Fibroblast of skin of left biceps (primary cell): ENCODE measurements at regions not wholly inside any gene's neighbourhood (a gene's known extent, or its start where the extent isn't known, plus 50 kb on each side); places are given as distances from the start of the nearest gene placed in this dataset.
"Not testable (repeated sequence)": the region's sequence is repeated elsewhere in the genome, so short reads cannot be mapped to it uniquely, and the experiment has no call there.

Experiments used
- DNase-seq, 2 experiments: peaks; one replicate each; pipeline ENCODE4 v3.0.0-alpha.2; 2013; ENCODE audit warnings: low read depth in 2 of 2

DNA sequence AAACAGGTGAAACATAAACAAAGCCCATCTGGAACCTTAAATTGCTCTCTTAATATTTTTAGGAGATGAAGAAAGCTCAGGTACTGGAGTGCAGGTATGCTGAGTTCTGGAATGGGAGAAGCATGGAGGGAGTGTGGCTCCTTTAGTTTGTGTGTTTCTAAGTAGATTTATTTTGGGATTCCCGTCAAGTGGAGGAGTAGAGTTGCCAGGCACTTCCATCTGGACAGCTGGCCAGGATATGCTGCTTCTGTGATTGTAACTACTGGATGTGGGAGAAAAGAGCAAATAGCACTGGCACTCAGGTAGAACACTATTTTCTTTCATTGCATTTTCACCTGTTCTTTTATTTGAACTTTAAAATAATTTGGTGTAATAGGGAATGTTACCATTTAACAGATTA lies 182.3 kb upstream of the MAST4 start:
- DNase-seq = no peak

GRCh38 chr5:66415208-66415607 lies 181.0 kb upstream of the MAST4 start:
- no peak for DNase-seq

GRCh38 chr5:66416698-66417097 lies 179.5 kb upstream of the MAST4 start:
- DNase-seq = no peak

DNA sequence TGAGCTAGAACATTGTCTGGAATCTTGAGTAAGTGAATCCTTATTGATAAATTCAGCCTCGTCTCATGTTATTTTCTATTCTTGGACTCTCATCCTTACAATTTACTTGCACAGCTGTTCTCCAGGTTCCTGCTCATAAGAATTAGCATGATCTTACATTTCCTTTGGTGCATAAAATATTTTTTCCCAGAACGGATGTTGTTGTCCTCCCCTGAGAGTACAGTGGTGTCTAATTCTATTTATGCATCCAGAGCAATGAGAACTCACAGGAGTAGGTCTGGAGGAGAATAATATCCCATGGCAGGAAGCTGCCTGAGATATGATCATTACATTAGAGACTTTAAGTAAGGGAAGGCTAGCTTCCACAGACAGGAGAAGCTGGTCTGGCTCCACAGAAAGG lies 178.4 kb upstream of the MAST4 start:
- DNase-seq = no peak

DNA sequence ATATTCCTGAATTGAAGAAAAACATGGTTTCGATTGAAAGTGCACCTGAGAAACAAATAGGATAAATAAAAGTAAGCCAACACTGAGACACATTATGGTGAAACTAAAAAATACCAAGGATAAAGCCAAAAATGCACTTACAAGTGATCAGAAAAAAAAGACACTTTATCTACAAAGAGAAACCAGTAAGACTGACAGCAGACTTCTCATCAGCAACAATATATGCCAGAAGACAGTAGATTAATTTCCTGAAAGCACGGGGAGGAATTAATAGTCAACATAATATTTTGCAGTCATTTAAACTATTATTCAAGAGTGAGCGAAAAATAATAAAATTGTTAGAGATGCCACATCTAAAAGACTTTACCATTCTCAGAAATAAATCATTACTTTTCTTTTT lies 172.7 kb upstream of the MAST4 start:
- no peak for DNase-seq

- DNase-seq = no peak
These were observed 170.4 kb upstream of the MAST4 start for GRCh38 chr5:66425842-66426241.

- no peak for DNase-seq
These were observed 169.7 kb upstream of the MAST4 start for GRCh38 chr5:66426259-66427138.

DNA sequence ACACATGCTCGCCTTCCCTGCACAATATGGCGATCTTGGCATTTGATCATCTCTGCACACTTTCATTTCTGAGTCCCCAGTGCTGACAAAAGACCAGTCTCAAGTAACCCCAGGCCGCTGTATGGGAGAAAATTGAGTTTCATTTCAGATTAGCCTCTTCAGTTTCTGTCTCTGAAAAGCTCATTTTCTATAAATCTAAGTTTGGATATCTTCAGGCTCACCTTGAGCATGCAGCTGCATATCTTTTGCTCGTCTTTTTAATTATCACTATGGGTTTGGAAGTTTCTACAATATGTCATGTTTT lies 169.1 kb upstream of the MAST4 start:
- DNase-seq = no peak

DNA sequence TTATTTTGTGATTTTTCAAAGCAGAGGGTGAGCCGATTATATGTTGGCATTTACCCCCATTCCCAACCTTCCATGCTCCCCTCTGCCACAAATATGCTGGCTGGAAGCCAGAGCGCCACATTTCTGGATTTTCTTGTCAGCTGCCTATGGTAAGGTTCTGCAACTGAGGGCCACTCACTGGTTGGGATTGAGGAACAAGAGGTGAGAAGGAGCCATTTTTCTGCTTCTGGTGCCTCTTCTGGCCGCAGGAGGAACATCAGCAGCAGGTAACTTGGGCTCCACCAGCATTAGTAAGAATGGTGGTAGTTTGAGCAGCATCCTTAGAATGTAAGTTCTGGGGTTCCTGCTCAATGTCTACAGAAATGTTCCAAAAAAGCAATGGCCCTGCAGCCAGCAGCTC lies 159.5 kb upstream of the MAST4 start:
- DNase-seq = no peak

DNA sequence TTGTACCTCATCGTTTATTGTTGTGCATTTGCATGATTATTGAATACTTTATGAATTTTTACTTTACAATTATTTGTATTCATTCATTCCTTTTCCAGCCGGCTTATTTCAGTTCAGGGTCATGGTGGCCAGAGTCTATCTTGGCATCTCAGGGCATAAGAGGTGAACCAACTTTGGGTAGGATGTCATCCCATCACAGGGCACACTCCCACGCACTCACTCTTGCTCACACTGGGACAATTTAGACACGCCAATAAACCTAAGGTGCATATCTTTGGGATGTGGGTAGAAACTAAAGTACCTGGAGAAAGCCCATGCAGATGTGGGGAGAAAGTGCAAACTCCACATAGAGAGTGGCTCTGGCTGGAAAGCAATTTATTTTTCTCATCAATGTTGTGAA lies 158.1 kb upstream of the MAST4 start:
- no peak for DNase-seq

GRCh38 chr5:66438696-66439095 lies 157.5 kb upstream of the MAST4 start:
- DNase-seq = no peak

GRCh38 chr5:66440202-66440680 lies 156.0 kb upstream of the MAST4 start:
- peak in 1 of 2 experiments; percentile 31 for DNase-seq

GRCh38 chr5:66441351-66441750 lies 154.8 kb upstream of the MAST4 start:
- no peak for DNase-seq

DNA sequence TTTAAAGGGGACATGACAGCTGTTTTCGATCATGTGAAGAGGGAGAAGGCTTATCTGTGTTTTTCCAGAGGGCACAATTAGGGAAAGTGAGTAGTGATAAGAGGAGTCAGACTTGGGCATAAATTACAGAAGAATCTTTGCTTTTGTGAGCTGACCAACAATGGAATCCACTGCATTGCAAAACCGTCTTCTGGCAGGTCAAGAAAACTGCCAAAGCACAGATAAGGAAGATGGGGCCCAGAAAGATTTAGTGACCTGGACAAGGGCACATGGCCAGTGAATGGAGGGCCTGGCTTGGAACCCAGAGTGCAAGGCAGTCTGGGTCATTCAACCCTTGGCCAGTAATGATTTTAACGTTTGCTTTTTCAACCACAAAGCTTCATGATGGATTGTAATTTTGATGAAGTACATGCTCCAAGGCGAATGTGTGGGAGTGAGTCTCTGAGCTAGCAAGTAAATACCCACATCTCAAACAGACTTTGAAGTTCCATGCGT lies 153.2 kb upstream of the MAST4 start:
- no peak for DNase-seq

GRCh38 chr5:66443462-66444130 lies 152.6 kb upstream of the MAST4 start:
- DNase-seq = no peak

- DNase-seq = not testable (repeated sequence)
These were observed 148.1 kb upstream of the MAST4 start for GRCh38 chr5:66448070-66448469.

GRCh38 chr5:66450237-66450636 lies 146.0 kb upstream of the MAST4 start:
- no peak for DNase-seq

DNA sequence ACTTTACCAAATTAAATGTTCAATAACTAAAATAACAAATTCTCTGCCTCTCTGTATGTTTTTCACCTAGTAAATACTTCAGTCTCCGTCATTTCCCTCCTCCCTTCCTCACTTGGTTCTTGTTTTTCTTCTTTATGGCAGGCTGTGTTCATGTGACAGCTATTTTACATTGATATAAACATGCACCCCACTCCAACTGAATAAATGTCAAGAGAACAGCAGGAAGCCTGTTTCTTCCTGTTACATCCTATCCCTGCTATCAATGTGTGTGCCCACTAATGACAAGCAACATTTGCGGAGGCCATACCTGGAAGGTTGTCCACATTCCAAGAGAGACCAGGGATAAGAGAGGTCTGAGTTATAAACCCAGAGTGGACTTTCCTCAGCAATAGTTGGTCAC lies 145.2 kb upstream of the MAST4 start:
- DNase-seq = no peak

DNA sequence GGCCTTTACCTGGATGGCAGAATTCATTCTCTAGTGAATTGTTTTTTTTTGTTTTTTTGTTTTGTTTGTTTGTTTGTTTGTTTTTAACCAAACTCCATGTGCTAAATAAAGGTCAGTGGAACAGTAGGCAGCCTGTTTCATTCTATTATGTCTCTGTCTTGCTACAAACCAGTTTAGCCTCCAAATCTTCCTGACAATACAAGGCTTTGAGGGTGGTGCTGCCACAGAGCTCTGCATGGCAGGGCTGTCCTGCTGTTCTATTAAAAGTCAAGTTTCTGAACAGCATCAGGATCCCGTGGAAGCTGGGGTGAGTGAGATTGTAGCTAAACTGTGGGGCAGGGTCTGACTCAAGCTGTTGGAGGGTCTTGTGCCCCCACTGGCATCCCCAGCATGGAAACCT lies 144.1 kb upstream of the MAST4 start:
- no peak for DNase-seq

DNA sequence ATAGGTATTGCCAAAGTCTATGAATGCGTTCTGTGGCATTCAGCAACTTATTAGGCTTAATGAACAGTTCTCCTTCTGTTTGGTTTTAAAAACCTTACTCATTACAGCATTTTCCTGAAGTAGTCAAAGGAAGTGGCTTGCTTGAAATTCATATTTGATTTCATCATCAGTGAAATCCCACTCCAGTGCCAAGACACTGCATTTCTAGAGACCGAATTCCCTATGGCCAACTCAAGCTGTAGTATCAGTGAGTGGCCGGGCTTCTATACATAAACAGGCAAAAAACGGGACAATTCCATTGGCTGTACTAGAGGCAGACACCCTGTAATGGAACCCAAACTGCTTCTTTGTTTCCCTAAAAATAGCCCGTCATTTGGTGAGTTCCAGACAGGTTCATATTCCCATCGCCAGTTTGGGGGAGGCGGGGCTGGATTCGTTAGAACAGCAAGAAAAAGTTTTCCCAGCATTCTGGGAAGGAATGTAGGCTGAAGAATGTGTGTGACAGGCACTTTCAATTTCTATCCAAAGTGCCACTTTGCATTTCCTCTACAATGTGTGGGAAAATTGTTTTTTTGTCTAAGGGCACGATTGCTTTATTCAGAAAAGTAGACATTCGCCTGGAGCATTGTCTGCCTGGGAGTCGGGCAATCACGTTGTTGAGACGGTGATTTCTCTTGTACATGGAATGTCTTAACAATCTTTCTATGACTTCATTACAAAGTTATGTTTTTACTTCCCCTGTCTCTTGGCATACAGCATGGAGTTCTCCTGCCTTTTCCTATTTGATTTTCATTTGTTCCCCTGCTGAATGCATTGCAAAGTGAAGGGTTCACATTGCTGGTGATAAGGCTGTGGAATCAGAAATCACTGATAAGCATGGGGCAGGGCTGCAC lies 141.8 kb upstream of the MAST4 start:
- no peak for DNase-seq

- DNase-seq = no peak
These were observed 136.5 kb upstream of the MAST4 start for GRCh38 chr5:66459728-66460127.

DNA sequence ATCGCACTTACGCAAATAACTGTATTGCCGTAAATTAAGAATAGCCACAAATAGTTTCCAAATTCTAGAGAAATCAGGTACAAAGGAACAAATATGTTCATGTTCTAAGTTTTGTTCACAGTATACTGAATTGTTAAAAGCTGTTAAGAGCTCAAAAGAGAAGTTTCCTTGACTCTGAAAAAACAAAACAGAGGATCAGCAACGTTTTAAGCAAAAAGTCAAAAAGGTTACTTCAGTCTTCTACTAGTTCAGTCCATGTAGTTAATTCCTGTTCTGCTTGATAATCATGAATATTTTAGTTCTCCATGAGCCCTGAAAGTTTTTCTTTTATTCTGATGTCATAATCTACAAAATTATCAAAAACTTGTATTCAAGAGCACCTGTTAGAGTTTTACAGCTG lies 128.6 kb upstream of the MAST4 start:
- DNase-seq = no peak
